ENCODE measurements at regions not wholly inside any gene's neighbourhood (a gene's known extent, or its start where the extent isn't known, plus 50 kb on each side); places are given as distances from the start of the nearest gene placed in this dataset.

DNA sequence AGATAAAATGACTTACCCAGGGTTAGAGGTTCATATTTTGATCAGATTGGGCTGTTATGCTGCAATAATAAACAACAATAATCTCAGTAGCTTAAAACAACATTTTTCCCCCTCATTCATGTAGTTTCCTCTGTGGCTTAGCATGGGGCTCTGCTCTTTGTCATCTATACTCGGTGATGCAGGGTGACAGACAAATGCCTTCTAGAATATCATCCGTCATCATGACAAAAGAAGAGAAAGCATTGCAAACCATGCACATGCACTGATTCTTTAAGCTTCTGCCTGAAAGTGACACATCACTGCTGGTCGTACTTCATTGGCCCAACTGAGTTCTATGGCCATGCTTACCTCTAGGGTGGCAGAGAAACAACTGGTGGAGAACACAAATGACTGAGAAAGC lies 58.8 kb upstream of the MAMDC2 start:
- ATAC-seq (ENCODE audit: low read depth), result no peak
- Histone ChIP-seq H3K23ac (ENCODE audit: low read depth, low read length) (no peak overlapping the region), H4K5ac (ENCODE audit: low read depth, low read length) (no peak overlapping the region), H3K4ac (ENCODE audit: low read depth, low read length) (no peak overlapping the region), H3K56ac (ENCODE audit: extremely low read depth, insufficient read depth, low read length) (no peak overlapping the region), H2AFZ (replicated peaks; ENCODE audit: low read length, poor library complexity) (no peak overlapping the region), H3K9me3 (ENCODE audit: control insufficient read depth, insufficient read depth, low read length) (no peaks in the 10 kb centered on the region), H3K4me2 (ENCODE audit: low read depth, low read length) (no peak overlapping the region), H4K20me1 (ENCODE audit: insufficient read depth, low read length) (no peaks in the 10 kb centered on the region), H2BK15ac (ENCODE audit: low read depth, low read length) (no peak overlapping the region), H2AK9ac (replicated peaks; ENCODE audit: low read depth, low read length, poor library complexity) (no peak overlapping the region), H3K4me3 (ENCODE audit: insufficient read depth, low read depth, low read length) (no peak overlapping the region), H3K18ac (ENCODE audit: low read depth, low read length) (no peak overlapping the region), H3K27ac (ENCODE audit: insufficient read depth, low read length) (no peak overlapping the region), H3K36me3 (ENCODE audit: control insufficient read depth, insufficient read depth, low read length) (no peaks in the 10 kb centered on the region), H2BK5ac (ENCODE audit: low read depth, low read length, poor library complexity, severe bottlenecking) (no peak overlapping the region), H2BK120ac (ENCODE audit: low read depth, low read length) (no peak overlapping the region), H3K4me1 (ENCODE audit: control insufficient read depth, insufficient read depth, low read length) (peaks cover 7% of the 10 kb centered on the region; the same call in 1 of the 2 replicates), H4K8ac (ENCODE audit: low read depth in 2 of 2, low read length in 2 of 2) (no peak overlapping the region), H2BK20ac (ENCODE audit: low read depth, low read length) (no peak overlapping the region), H2AK5ac (ENCODE audit: low read depth, low read length) (no peak overlapping the region), H3K9ac (ENCODE audit: low read depth, low read length) (no peak overlapping the region), H3K79me1 (ENCODE audit: low read depth in 1 of 2, low read length in 2 of 2) (no peaks in the 10 kb centered on the region), H3K27me3 (ENCODE audit: control insufficient read depth, insufficient read depth, low read length) (no peaks in the 10 kb centered on the region), H3K9me1 (ENCODE audit: insufficient read depth, low read length) (peaks cover 3% of the 10 kb centered on the region; the same call in 1 of the 2 replicates), H4K91ac (ENCODE audit: insufficient read depth, low read depth, low read length) (no peak overlapping the region), H3K14ac (replicated peaks; ENCODE audit: low read depth, low read length) (no peak overlapping the region; the same call in 1 of the 2 replicates)
- in situ Hi-C loops (cut with MboI; ENCODE audit: low sequenced_read_pairs) (no loop called here), intact Hi-C loops (cut with micrococcal nuclease) (loop anchor here (5.0 kb wide), 1 partner anchor 102 kb away; no protein-coding TSS in a partner anchor), dilution Hi-C loops (cut with HindIII; ENCODE audit: low sequenced_read_pairs, unreplicated experiment) (no loop called here)
- ChIA-PET POLR2A (ENCODE audit: unreplicated experiment) (no interaction called here), CTCF (interaction anchor here (0.8 kb wide), 1 partner anchor 13 kb away, joined by 3 read pairs; no protein-coding TSS in a partner anchor)
- no TSS peak for BruUV-seq (replicated peaks)
- no peak for DNase-seq
- WGBS, 2 experiments (ENCODE audit: extremely low coverage in 2 of 2, insufficient read length in 1 of 2), result 96% methylated on average over 3 of the region's 3 CpGs; no CpG with 5 or more reads in 1 of the 2 experiments
- TF ChIP-seq, protein P1, sequence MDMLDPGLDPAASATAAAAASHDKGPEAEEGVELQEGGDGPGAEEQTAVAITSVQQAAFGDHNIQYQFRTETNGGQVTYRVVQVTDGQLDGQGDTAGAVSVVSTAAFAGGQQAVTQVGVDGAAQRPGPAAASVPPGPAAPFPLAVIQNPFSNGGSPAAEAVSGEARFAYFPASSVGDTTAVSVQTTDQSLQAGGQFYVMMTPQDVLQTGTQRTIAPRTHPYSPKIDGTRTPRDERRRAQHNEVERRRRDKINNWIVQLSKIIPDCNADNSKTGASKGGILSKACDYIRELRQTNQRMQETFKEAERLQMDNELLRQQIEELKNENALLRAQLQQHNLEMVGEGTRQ (IDR thresholded peaks at IDR 0.05; ENCODE audit: low read depth, low read length), result no peak
- TF ChIP-seq MAZ (IDR thresholded peaks at IDR 0.05; ENCODE audit: borderline replicate concordance, low read depth, low read length), result no peak
- TF ChIP-seq, protein P2, sequence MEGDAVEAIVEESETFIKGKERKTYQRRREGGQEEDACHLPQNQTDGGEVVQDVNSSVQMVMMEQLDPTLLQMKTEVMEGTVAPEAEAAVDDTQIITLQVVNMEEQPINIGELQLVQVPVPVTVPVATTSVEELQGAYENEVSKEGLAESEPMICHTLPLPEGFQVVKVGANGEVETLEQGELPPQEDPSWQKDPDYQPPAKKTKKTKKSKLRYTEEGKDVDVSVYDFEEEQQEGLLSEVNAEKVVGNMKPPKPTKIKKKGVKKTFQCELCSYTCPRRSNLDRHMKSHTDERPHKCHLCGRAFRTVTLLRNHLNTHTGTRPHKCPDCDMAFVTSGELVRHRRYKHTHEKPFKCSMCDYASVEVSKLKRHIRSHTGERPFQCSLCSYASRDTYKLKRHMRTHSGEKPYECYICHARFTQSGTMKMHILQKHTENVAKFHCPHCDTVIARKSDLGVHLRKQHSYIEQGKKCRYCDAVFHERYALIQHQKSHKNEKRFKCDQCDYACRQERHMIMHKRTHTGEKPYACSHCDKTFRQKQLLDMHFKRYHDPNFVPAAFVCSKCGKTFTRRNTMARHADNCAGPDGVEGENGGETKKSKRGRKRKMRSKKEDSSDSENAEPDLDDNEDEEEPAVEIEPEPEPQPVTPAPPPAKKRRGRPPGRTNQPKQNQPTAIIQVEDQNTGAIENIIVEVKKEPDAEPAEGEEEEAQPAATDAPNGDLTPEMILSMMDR (conservative IDR thresholded peaks at IDR 0.05; ENCODE audit: low read depth, low read length), result no peak
- TF ChIP-seq FOS (IDR thresholded peaks at IDR 0.05; ENCODE audit: low read depth, low read length), result no peak
- no peak for TF ChIP-seq RFX5 (IDR thresholded peaks at IDR 0.05; ENCODE audit: low read depth, low read length)
- TF ChIP-seq BHLHE40 (IDR thresholded peaks at IDR 0.05; ENCODE audit: low read depth, low read length), result no peak
- TF ChIP-seq POLR2A (IDR thresholded peaks at IDR 0.05; ENCODE audit: low read depth, low read length), result no peak
- no peak for TF ChIP-seq CHD1 (IDR thresholded peaks at IDR 0.05; ENCODE audit: low read depth, low read length)
- no peak for TF ChIP-seq CEBPB (IDR thresholded peaks at IDR 0.05; ENCODE audit: low read depth, low read length)
- TF ChIP-seq MAFK (IDR thresholded peaks at IDR 0.05; ENCODE audit: low read depth, low read length), result no peak
- TF ChIP-seq RAD21 (IDR thresholded peaks at IDR 0.05; ENCODE audit: low read length), result no peak
- no peak for TF ChIP-seq MXI1 (IDR thresholded peaks at IDR 0.05; ENCODE audit: borderline replicate concordance, low read depth, low read length)
- no peak for TF ChIP-seq SMC3 (IDR thresholded peaks at IDR 0.05; ENCODE audit: low read depth, low read length)
- no peak for TF ChIP-seq RCOR1 (IDR thresholded peaks at IDR 0.05; ENCODE audit: insufficient replicate concordance, low read length)
- no peak for TF ChIP-seq NFE2L2 (IDR thresholded peaks at IDR 0.05; ENCODE audit: low read depth, low read length)
- TF ChIP-seq, protein P3, sequence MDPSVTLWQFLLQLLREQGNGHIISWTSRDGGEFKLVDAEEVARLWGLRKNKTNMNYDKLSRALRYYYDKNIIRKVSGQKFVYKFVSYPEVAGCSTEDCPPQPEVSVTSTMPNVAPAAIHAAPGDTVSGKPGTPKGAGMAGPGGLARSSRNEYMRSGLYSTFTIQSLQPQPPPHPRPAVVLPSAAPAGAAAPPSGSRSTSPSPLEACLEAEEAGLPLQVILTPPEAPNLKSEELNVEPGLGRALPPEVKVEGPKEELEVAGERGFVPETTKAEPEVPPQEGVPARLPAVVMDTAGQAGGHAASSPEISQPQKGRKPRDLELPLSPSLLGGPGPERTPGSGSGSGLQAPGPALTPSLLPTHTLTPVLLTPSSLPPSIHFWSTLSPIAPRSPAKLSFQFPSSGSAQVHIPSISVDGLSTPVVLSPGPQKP (IDR thresholded peaks at IDR 0.05; ENCODE audit: borderline replicate concordance, low read depth, low read length), result no peak
